Right lobe of liver (tissue), 6 donors: ENCODE measurements at regions not wholly inside any gene's neighbourhood (a gene's known extent, or its start where the extent isn't known, plus 50 kb on each side); places are given as distances from the start of the nearest gene placed in this dataset.
"Not testable (repeated sequence)": the region's sequence is repeated elsewhere in the genome, so short reads cannot be mapped to it uniquely, and the experiment has no call there.

Source experiments
- ATAC-seq, 4 donors: fragments of 200-7000 bp; cut with Tn5 transposase; one replicate each; pipeline ENCODE4 v1.9.1; 2020; ENCODE audit warnings: mild to moderate bottlenecking in 4 of 4, moderate library complexity in 4 of 4
- DNase-seq, 3 donors: peaks; one replicate each; pipeline ENCODE4 v3.0.0-alpha.2; 2020
- H3K27ac ChIP-seq, 3 donors: fragments of 200-600 bp; one replicate each; pipeline ENCODE4 v1.8.0; 2022
- H3K27me3 ChIP-seq, 2 donors: fragments of 200-600 bp; one replicate each; pipeline ENCODE4 v1.8.0; 2022
- H3K36me3 ChIP-seq, 4 donors: fragments of 200-600 bp; sonication (generic) in 1 of 4; one replicate each; pipeline versions ENCODE4 v1.5.1 to v1.8.0; 2017 to 2022; ENCODE audit warnings: control low read depth in 1 of 4
- H3K4me1 ChIP-seq, 4 donors: fragments of 200-600 bp; sonication (generic) in 1 of 4; one replicate each; pipeline versions ENCODE4 v1.5.1 to v1.8.0; 2017 to 2022; ENCODE audit warnings: control low read depth in 1 of 4
- H3K4me3 ChIP-seq, 3 donors: fragments of 200-600 bp; one replicate each; pipeline ENCODE4 v1.8.0; 2022
- H3K9me3 ChIP-seq, 4 donors: fragments of 200-600 bp; sonication (generic) in 1 of 4; one replicate each; pipeline versions ENCODE4 v1.5.1 to v1.8.0; 2017 to 2022; ENCODE audit warnings: control low read depth in 1 of 4
- POLR2A ChIP-seq: fragments of 450-650 bp; IDR thresholded peaks from one replicate; pipeline ENCODE4 v1.6.1; 2017; ENCODE audit warnings: antibody characterized with exemption, mild to moderate bottlenecking
- WGBS: methylation state at CpG from one replicate; pipeline ENCODE4 v1.1.6; 2018; ENCODE audit warnings: low coverage, low lambda C conversion rate; ENCODE audit not compliant: insufficient coverage; ENCODE audit errors: missing lambda C conversion rate; 5-methylcytosine and 5-hydroxymethylcytosine counted together
- intact Hi-C, 2 donors: fragments of 100-400 bp; cut with DNase I; formaldehyde crosslinking; loops; one replicate each; pipeline versions ENCODE4 v1.11.2 to v1.14.1; 2022
- TF ChIP-seq, protein P1 (sequence below), 4 donors: fragments of 200-600 bp in 3 of 4; fragments of 450-650 bp in 1 of 4; IDR thresholded peaks; one replicate each; pipeline versions ENCODE4 v1.5.1 to v1.8.0; 2016 to 2022; ENCODE audit warnings: antibody characterized with exemption in 4 of 4, mild to moderate bottlenecking in 2 of 4
- donor health status: DM: no; HTN: yes; CAD: no.
- donor health status: DM: no; HTN: no; CAD: no.
- donor health status: DM: no; HTN: no; CAD: no.
- donor health status: DM: no; HTN: yes; CAD: no.
- donor health status: DM: no; HTN: yes; CAD: no.

DNA sequence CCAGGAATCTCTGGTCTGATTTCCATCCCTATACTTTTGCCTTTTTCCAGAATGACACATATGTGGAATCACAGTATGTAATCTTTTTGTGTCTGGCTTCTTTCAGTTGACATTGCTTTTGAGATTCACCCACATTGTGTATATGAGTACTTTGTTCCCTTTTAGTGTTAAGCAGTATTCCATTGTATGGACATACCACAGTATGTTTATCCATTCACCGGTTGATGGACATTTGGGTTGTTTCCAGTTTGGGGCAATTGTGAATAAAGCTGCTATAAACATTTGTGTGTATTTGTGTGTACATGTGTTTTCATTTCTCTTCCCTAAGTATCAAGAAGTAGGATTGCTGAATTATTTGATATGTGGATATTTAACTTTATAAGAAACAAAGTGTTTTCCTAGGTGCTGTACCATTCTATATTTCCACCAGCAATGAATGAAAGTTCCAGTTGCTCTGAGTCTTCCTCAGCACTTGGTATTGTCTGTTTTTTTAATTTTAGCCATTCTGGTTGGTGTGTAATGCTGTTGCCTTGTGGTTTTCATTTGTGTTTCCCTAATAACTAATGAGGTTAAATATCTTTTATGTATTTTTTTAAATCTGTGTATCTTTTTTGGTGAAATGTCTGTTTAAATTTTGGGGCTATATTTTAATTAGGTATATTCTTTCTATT lies 203.5 kb upstream of the HAAO start:
- no peaks in the 10 kb centered on the region for H3K27me3 ChIP-seq
- H3K9me3 ChIP-seq: no peaks in the 10 kb centered on the region
- H3K4me3 ChIP-seq: no peak overlapping the region
- no peak overlapping the region for H3K27ac ChIP-seq
- H3K36me3 ChIP-seq: no peaks in the 10 kb centered on the region
- H3K4me1 ChIP-seq: no peaks in the 10 kb centered on the region
- WGBS: 100% methylated on average over 1 of the region's 1 CpG
- TF ChIP-seq POLR2A: no peak
- TF ChIP-seq, protein P1, sequence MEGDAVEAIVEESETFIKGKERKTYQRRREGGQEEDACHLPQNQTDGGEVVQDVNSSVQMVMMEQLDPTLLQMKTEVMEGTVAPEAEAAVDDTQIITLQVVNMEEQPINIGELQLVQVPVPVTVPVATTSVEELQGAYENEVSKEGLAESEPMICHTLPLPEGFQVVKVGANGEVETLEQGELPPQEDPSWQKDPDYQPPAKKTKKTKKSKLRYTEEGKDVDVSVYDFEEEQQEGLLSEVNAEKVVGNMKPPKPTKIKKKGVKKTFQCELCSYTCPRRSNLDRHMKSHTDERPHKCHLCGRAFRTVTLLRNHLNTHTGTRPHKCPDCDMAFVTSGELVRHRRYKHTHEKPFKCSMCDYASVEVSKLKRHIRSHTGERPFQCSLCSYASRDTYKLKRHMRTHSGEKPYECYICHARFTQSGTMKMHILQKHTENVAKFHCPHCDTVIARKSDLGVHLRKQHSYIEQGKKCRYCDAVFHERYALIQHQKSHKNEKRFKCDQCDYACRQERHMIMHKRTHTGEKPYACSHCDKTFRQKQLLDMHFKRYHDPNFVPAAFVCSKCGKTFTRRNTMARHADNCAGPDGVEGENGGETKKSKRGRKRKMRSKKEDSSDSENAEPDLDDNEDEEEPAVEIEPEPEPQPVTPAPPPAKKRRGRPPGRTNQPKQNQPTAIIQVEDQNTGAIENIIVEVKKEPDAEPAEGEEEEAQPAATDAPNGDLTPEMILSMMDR (IDR thresholded peaks at IDR 0.05): no peak
- DNase-seq (no peak), ATAC-seq (no peak)
- intact Hi-C loops: no loop called here

DNA sequence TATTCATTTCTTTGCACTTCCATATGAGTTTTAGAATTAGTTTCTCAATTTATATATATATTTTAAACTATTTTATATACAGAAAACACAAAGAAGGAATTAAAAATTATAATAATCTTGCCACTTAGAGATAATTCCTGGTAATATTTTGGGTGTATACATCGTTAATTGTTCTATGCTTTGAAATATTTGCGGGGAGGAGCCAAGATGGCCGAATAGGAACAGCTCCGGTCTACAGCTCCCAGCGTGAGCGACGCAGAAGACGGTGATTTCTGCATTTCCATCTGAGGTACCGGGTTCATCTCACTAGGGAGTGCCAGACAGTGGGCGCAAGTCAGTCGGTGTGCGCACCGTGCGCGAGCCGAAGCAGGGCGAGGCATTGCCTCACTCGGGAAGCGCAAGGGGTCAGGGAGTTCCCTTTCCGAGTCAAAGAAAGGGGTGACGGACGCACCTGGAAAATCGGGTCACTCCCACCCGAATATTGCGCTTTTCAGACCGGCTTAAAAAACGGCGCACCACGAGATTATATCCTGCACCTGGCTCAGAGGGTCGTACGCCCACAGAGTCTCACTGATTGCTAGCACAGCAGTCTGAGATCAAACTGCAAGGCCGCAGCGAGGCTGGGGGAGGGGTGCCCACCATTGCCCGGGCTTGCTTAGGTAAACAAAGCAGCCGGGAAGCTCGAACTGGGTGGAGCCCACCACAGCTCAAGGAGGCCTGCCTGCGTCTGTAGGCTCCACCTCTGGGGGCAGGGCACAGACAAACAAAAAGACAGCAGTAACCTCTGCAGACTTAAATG lies 197.1 kb upstream of the HAAO start:
- DNase-seq, H3K9me3 ChIP-seq, H3K4me3 ChIP-seq, ATAC-seq, H3K4me1 ChIP-seq, H3K27ac ChIP-seq, intact Hi-C loops, H3K36me3 ChIP-seq, H3K27me3 ChIP-seq: not testable (repeated sequence)
- 84% methylated on average over 4 of the region's 37 CpGs for WGBS

DNA sequence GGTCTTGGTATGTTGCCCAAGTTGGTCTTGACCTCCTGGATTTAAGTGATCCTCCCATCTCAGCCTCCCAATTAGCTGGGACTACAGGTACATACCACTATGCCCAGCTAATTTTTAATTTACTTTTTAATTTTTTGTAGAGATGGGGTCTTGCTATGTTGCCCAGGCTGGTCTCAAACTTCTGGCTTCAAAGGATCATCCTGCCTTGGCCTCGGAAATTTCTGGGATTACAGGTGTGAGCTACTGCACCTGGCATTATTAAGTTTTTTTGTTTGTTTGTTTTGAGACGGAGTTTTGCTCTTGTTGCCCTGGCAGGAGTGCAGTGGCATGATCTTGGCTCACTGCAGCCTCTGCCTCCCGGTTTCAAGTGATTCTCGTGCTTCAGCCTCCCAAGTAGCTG lies 195.7 kb upstream of the HAAO start:
- H3K36me3 ChIP-seq, H3K4me3 ChIP-seq, ATAC-seq, H3K27me3 ChIP-seq, intact Hi-C loops, H3K4me1 ChIP-seq, H3K27ac ChIP-seq, H3K9me3 ChIP-seq: not testable (repeated sequence)
- peak in 1 of 3 donors; percentile 28 for DNase-seq
- 39% methylated on average over 4 of the region's 4 CpGs for WGBS

DNA sequence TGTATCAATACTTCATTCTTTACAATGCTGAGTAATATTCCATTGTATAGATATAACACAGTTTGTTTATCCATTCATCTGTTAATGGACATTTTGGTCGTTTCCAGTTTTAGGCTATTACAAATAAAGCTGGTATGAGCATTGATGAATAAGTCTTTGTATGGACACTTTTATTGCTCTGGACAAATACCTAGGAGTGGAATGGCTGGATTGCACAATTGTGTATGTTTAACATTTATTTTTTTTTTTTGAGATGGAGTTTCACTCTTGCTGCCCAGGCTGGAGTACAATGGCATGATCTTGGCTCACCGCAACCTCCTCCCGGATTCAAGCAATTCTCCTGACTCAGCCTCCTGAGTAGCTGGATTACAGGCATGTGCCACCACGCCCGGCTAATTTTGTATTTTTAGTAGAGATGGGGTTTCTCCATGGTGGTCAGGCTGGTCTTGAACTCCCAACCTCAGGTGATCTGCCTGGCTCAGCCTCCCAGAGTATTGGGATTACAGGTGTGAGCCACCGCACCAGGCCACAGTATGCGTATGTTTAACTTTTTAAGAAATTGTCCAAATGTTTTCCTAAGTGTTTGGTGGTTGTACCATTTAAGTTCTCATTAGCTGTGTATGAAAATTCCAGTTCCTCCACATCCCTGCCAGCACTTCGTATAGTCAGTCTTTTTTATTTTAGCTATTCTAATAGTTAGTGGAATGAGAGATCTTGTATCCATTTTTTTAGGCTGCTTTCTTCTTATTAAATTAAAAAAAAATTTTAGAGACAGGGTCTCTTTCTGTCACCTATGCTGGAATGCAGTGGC lies 194.9 kb upstream of the HAAO start:
- H3K9me3 ChIP-seq: no peaks in the 10 kb centered on the region
- intact Hi-C loops: no loop called here
- ATAC-seq (peak in 1 of 4 donors; percentile 22), DNase-seq (no peak)
- 62% methylated on average over 4 of the region's 8 CpGs for WGBS
- no peak overlapping the region for H3K27ac ChIP-seq
- H3K27me3 ChIP-seq: no peaks in the 10 kb centered on the region
- H3K36me3 ChIP-seq: no peaks in the 10 kb centered on the region
- H3K4me3 ChIP-seq: no peak overlapping the region
- no peaks in the 10 kb centered on the region for H3K4me1 ChIP-seq
- TF ChIP-seq, protein P1 (IDR thresholded peaks at IDR 0.05): no peak
- TF ChIP-seq POLR2A: no peak

DNA sequence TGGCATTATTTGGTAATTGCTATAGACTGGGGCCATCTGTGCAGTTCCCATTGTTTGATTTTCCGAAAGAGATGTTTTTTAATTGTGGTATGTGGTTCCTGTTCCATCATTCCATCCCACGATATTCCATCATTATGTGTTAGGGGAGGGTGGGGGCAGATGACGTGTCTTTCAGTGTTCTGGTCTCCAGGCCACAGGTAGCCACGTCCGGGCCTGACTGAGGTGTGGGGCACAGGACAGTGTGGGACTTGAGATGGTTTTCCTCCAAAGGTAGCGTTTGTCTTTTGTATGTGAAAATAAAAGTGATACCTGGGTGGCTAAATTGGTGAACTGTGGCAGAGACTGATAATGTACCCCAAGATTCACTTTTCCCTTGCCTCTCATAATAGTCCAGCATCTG lies 192.2 kb upstream of the HAAO start:
- no peaks in the 10 kb centered on the region for H3K9me3 ChIP-seq
- H3K36me3 ChIP-seq: no peaks in the 10 kb centered on the region
- no peak overlapping the region for H3K27ac ChIP-seq
- intact Hi-C loops: no loop called here
- no peak for ATAC-seq
- no peak overlapping the region for H3K4me3 ChIP-seq
- TF ChIP-seq POLR2A: no peak
- TF ChIP-seq, protein P1 (IDR thresholded peaks at IDR 0.05): no peak
- 88% methylated on average over 6 of the region's 6 CpGs for WGBS
- H3K4me1 ChIP-seq: peaks cover 0 to 9% (median 4%) of the 10 kb centered on the region in 4 donors
- H3K27me3 ChIP-seq: no peaks in the 10 kb centered on the region
- peak in 1 of 3 donors; percentile 10 for DNase-seq
